ENCODE measurements at regions not wholly inside any gene's neighbourhood (a gene's known extent, or its start where the extent isn't known, plus 50 kb on each side); places are given as distances from the start of the nearest gene placed in this dataset.

DNA sequence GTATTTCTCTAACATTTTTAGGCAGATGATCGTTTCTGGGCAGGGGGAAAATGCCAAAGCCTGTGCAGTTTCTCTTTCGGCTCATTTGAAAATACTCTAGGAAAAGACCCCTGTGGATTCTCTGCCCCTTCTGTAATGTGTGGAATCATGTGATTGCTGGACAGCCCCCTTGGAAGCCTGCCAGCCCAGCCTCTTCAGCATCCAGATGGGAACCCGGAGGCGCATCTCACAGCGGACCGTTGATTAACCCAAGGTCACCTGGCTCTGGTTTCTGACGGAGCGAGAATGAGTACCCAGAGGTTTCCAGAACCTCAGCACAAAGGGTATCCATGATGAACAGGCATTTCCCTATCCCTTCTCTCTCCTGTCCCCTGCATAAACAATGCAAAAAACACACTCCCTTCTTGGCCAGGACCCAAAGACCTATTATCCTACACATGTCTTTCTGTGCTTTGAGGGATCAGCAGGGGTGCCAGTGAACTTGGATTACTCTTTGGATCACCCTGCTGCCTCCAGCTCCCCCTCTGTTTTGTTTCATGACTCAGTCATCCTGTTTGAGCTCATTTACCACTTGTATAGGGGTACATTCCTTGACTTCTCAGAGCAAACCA, 957.1 kb upstream of the RBFOX1 start:
- intact Hi-C loops (cut with DNase I; ENCODE audit: low total_unique reads) = no loop called here
- TF ChIP-seq POLR2AphosphoS5 (IDR thresholded peaks at IDR 0.05) = no peak
- no peak for TF ChIP-seq POLR2A (IDR thresholded peaks at IDR 0.05)
- TF ChIP-seq, protein P1, sequence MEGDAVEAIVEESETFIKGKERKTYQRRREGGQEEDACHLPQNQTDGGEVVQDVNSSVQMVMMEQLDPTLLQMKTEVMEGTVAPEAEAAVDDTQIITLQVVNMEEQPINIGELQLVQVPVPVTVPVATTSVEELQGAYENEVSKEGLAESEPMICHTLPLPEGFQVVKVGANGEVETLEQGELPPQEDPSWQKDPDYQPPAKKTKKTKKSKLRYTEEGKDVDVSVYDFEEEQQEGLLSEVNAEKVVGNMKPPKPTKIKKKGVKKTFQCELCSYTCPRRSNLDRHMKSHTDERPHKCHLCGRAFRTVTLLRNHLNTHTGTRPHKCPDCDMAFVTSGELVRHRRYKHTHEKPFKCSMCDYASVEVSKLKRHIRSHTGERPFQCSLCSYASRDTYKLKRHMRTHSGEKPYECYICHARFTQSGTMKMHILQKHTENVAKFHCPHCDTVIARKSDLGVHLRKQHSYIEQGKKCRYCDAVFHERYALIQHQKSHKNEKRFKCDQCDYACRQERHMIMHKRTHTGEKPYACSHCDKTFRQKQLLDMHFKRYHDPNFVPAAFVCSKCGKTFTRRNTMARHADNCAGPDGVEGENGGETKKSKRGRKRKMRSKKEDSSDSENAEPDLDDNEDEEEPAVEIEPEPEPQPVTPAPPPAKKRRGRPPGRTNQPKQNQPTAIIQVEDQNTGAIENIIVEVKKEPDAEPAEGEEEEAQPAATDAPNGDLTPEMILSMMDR (IDR thresholded peaks at IDR 0.05 in 8 of 11, conservative IDR thresholded peaks at IDR 0.05 in 3 of 11) = no peak
- Histone ChIP-seq H3K4me3 (no peak overlapping the region), H3K4me1 (no peaks in the 10 kb centered on the region), H3K9me3 (peaks cover 0 to 40% (median 16%) of the 10 kb centered on the region in 8 donors), H3K27ac (no peak overlapping the region), H3K36me3 (no peaks in the 10 kb centered on the region), H3K27me3 (replicated peaks in 1 of 7) (no peaks in the 10 kb centered on the region)
- WGBS, 5 donors = 35 to 44% (median 42%) methylated on average over 8 of the region's 8 CpGs
- DNase-seq = no peak

DNA sequence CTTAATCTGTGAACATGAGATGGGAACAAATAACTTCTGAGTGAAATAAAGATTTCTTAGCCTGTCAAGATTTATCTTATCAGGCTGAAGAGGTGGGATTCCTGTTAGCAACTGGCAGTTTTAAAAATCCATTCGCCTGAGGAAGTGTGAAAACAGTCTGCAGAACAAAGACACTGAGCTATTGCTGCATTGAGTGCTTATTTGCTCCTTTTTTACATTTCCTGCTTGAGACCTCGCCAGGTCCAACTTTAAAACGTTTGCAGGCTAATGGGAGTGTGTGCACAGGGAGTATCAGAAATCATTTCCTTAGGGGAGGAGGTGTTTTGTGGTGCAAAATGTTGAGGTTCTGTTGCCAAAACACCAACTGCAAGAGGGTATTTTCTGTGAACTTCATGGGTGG, 957.8 kb upstream of the RBFOX1 start:
- Histone ChIP-seq H3K9me3 (peaks cover 0 to 48% (median 17%) of the 10 kb centered on the region in 8 donors), H3K27me3 (replicated peaks in 1 of 7) (no peaks in the 10 kb centered on the region), H3K4me1 (no peaks in the 10 kb centered on the region), H3K4me3 (no peak overlapping the region), H3K27ac (no peak overlapping the region), H3K36me3 (no peaks in the 10 kb centered on the region)
- TF ChIP-seq, protein P1 (IDR thresholded peaks at IDR 0.05 in 8 of 11, conservative IDR thresholded peaks at IDR 0.05 in 3 of 11) = no peak
- TF ChIP-seq POLR2AphosphoS5 (IDR thresholded peaks at IDR 0.05) (no peak), POLR2A (IDR thresholded peaks at IDR 0.05) (no peak)
- DNase-seq = no peak
- WGBS, 5 donors = 1 to 6% (median 2%) methylated on average over 3 of the region's 3 CpGs
- intact Hi-C loops (cut with DNase I; ENCODE audit: low total_unique reads) = no loop called here

DNA sequence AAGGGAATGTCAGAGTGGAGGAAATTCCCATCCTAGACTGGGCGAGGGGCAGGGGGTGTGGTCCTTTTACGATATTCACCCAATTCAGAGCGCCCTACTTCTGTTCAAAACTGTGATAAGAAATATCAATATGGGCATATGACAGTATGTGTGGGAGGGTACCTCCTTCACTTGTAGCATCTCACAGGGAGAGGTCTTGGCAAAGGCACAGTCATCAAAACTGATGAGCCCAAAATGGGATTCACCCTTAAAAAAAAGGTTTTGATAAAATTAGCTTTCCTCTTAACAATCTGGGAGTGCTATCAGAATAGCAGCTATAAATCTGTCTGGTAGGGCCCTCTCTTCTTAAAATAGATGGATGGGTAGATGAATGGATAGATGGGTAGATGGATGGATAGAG, 967.8 kb upstream of the RBFOX1 start:
- H3K36me3 ChIP-seq = no peaks in the 10 kb centered on the region
- no peaks in the 10 kb centered on the region for H3K4me1 ChIP-seq
- H3K27me3 ChIP-seq (replicated peaks in 1 of 7) = no peaks in the 10 kb centered on the region
- peaks cover 0 to 41% (median 7%) of the 10 kb centered on the region in 8 donors for H3K9me3 ChIP-seq
- TF ChIP-seq POLR2A (IDR thresholded peaks at IDR 0.05) = no peak
- H3K4me3 ChIP-seq = no peak overlapping the region
- no peak for DNase-seq
- intact Hi-C loops (cut with DNase I; ENCODE audit: low total_unique reads) = no loop called here
- H3K27ac ChIP-seq = no peak overlapping the region
- WGBS, 5 donors = 84 to 96% (median 86%) methylated on average over 3 of the region's 3 CpGs

DNA sequence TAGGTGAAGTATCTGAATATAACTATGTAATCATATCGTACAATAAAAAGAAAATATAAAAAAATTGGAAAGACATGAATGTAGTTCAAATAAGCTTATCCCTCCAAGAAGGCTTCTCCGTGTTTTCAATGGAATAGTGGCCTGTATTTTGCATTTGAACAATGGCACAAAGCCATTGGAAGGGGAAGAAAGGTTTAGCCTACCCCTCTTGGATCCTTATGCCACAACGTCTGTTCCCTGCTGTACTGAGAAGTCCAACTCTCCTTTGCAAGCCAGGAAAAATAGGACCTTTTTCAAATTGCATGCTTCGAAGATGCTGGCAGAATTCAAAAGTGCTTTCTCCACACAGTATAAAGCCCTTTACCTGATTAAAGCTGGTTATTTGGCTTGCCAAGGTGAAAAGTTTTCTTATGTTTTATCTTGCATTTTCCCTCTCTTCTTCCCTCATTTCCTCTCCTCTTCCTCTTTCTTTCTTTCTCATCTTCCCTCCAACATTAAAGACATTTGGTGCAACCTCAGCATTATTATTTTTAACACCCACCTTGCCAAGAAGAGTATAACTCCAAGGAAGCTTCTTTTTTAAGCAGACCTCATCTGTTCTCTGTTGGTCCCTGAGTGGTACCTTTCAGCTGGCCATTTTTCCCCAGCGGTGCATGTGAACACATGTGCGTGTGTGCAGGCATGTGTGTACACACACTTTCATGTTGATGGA, 968.6 kb upstream of the RBFOX1 start:
- intact Hi-C loops (cut with DNase I; ENCODE audit: low total_unique reads) = no loop called here
- 60 to 75% (median 67%) methylated on average over 6 of the region's 6 CpGs for WGBS, 5 donors
- no peak overlapping the region for H3K27ac ChIP-seq
- no peak for TF ChIP-seq POLR2A (IDR thresholded peaks at IDR 0.05)
- TF ChIP-seq POLR2AphosphoS5 (IDR thresholded peaks at IDR 0.05) = no peak
- TF ChIP-seq, protein P1 (IDR thresholded peaks at IDR 0.05 in 8 of 11, conservative IDR thresholded peaks at IDR 0.05 in 3 of 11) = no peak
- H3K4me3 ChIP-seq = no peak overlapping the region
- no peaks in the 10 kb centered on the region for H3K4me1 ChIP-seq
- H3K36me3 ChIP-seq = no peaks in the 10 kb centered on the region
- DNase-seq = no peak
- no peaks in the 10 kb centered on the region for H3K27me3 ChIP-seq (replicated peaks in 1 of 7)
- peaks cover 0 to 35% (median 5%) of the 10 kb centered on the region in 8 donors for H3K9me3 ChIP-seq
